ENCODE measurements at regions not wholly inside any gene's neighbourhood (a gene's known extent, or its start where the extent isn't known, plus 50 kb on each side); places are given as distances from the start of the nearest gene placed in this dataset.

DNA sequence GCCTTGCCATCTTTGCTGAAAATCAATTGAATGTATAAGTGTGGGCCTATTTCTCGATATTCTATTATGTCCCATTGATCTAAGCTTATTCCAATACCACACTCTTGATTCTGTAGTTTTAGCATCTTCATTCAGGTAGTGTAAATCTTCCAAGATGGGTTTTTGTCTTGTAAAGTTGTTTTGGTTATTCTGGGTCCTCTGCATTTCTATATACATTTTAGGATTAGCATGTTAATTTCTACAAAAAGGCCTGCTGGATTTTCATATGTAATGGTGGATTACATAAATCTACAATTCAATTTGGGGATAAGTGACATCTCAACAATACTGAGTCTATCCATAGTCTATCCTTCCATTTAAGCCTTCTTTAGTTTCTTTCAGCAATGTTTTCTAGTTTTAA is 86.0 kb upstream of the ANO4 start (continued):
- TF ChIP-seq, protein P1, sequence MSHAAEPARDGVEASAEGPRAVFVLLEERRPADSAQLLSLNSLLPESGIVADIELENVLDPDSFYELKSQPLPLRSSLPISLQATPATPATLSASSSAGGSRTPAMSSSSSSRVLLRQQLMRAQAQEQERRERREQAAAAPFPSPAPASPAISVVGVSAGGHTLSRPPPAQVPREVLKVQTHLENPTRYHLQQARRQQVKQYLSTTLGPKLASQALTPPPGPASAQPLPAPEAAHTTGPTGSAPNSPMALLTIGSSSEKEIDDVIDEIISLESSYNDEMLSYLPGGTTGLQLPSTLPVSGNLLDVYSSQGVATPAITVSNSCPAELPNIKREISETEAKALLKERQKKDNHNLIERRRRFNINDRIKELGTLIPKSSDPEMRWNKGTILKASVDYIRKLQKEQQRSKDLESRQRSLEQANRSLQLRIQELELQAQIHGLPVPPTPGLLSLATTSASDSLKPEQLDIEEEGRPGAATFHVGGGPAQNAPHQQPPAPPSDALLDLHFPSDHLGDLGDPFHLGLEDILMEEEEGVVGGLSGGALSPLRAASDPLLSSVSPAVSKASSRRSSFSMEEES (CRISPR knock-in tag; IDR thresholded peaks at IDR 0.05) = no peak
- TF ChIP-seq ZNF431 (CRISPR knock-in tag; IDR thresholded peaks at IDR 0.05) (no peak), SMARCC2 (IDR thresholded peaks at IDR 0.05; ENCODE audit: low read depth) (no peak), TCF7 (IDR thresholded peaks at IDR 0.05; ENCODE audit: borderline replicate concordance) (no peak), ARID2 (IDR thresholded peaks at IDR 0.05) (no peak), SMARCA4 (IDR thresholded peaks at IDR 0.05) (no peak), XRCC4 (IDR thresholded peaks at IDR 0.05; ENCODE audit: extremely low read depth, insufficient read depth, insufficient read length) (no peak), NFATC3 (IDR thresholded peaks at IDR 0.05) (no peak)
- TF ChIP-seq, protein P2, sequence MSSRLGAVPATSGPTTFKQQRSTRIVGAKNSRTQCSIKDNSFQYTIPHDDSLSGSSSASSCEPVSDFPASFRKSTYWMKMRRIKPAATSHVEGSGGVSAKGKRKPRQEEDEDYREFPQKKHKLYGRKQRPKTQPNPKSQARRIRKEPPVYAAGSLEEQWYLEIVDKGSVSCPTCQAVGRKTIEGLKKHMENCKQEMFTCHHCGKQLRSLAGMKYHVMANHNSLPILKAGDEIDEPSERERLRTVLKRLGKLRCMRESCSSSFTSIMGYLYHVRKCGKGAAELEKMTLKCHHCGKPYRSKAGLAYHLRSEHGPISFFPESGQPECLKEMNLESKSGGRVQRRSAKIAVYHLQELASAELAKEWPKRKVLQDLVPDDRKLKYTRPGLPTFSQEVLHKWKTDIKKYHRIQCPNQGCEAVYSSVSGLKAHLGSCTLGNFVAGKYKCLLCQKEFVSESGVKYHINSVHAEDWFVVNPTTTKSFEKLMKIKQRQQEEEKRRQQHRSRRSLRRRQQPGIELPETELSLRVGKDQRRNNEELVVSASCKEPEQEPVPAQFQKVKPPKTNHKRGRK (tag; IDR thresholded peaks at IDR 0.05) = no peak
- TF ChIP-seq, protein P3, sequence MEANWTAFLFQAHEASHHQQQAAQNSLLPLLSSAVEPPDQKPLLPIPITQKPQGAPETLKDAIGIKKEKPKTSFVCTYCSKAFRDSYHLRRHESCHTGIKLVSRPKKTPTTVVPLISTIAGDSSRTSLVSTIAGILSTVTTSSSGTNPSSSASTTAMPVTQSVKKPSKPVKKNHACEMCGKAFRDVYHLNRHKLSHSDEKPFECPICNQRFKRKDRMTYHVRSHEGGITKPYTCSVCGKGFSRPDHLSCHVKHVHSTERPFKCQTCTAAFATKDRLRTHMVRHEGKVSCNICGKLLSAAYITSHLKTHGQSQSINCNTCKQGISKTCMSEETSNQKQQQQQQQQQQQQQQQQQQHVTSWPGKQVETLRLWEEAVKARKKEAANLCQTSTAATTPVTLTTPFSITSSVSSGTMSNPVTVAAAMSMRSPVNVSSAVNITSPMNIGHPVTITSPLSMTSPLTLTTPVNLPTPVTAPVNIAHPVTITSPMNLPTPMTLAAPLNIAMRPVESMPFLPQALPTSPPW (CRISPR knock-in tag; IDR thresholded peaks at IDR 0.05) = no peak
- TF ChIP-seq, protein P4, sequence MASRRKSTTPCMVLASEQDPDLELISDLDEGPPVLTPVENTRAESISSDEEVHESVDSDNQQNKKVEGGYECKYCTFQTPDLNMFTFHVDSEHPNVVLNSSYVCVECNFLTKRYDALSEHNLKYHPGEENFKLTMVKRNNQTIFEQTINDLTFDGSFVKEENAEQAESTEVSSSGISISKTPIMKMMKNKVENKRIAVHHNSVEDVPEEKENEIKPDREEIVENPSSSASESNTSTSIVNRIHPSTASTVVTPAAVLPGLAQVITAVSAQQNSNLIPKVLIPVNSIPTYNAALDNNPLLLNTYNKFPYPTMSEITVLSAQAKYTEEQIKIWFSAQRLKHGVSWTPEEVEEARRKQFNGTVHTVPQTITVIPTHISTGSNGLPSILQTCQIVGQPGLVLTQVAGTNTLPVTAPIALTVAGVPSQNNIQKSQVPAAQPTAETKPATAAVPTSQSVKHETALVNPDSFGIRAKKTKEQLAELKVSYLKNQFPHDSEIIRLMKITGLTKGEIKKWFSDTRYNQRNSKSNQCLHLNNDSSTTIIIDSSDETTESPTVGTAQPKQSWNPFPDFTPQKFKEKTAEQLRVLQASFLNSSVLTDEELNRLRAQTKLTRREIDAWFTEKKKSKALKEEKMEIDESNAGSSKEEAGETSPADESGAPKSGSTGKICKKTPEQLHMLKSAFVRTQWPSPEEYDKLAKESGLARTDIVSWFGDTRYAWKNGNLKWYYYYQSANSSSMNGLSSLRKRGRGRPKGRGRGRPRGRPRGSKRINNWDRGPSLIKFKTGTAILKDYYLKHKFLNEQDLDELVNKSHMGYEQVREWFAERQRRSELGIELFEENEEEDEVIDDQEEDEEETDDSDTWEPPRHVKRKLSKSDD (conservative IDR thresholded peaks at IDR 0.05; ENCODE audit: low read length) = no peak

Data from K562 (cell line).